ENCODE measurements at regions not wholly inside any gene's neighbourhood (a gene's known extent, or its start where the extent isn't known, plus 50 kb on each side); places are given as distances from the start of the nearest gene placed in this dataset.

GRCh38 chr11:98040061-98040808 is 980.5 kb upstream of the CNTN5 start:
- intact Hi-C loops (cut with DNase I), result no loop called here
- ATAC-seq, result no peak
- DNase-seq, result no peak
- no peaks in the 10 kb centered on the region for H3K27me3 ChIP-seq
- H3K36me3 ChIP-seq, result no peaks in the 10 kb centered on the region
- TF ChIP-seq CTCF (IDR thresholded peaks at IDR 0.05), result no peak
- H3K27ac ChIP-seq, result no peak overlapping the region
- no peak overlapping the region for H3K4me3 ChIP-seq
- no peaks in the 10 kb centered on the region for H3K4me1 ChIP-seq
- H3K9me3 ChIP-seq, result no peaks in the 10 kb centered on the region

- Histone ChIP-seq H3K4me1 (no peaks in the 10 kb centered on the region), H3K27me3 (no peaks in the 10 kb centered on the region), H3K27ac (no peak overlapping the region), H3K9me3 (no peaks in the 10 kb centered on the region), H3K36me3 (no peaks in the 10 kb centered on the region), H3K4me3 (no peak overlapping the region)
- DNase-seq, result no peak
- intact Hi-C loops (cut with DNase I), result no loop called here
- no peak for ATAC-seq
- no peak for TF ChIP-seq CTCF (IDR thresholded peaks at IDR 0.05)
Observed at GRCh38 chr11:98047647-98048046, 973.1 kb upstream of the CNTN5 start.

- no peak for TF ChIP-seq CTCF (IDR thresholded peaks at IDR 0.05)
- no peak for DNase-seq
- Histone ChIP-seq H3K4me1 (no peaks in the 10 kb centered on the region), H3K27me3 (no peaks in the 10 kb centered on the region), H3K4me3 (no peak overlapping the region), H3K9me3 (no peaks in the 10 kb centered on the region), H3K36me3 (no peaks in the 10 kb centered on the region), H3K27ac (no peak overlapping the region)
- no peak for ATAC-seq
- intact Hi-C loops (cut with DNase I), result no loop called here
Observed at GRCh38 chr11:98053851-98054250, 966.9 kb upstream of the CNTN5 start.

- Histone ChIP-seq H3K27ac (no peak overlapping the region), H3K36me3 (no peaks in the 10 kb centered on the region), H3K27me3 (no peaks in the 10 kb centered on the region), H3K4me3 (no peak overlapping the region), H3K4me1 (no peaks in the 10 kb centered on the region), H3K9me3 (no peaks in the 10 kb centered on the region)
- no peak for TF ChIP-seq CTCF (IDR thresholded peaks at IDR 0.05)
- ATAC-seq (no peak), DNase-seq (no peak)
- intact Hi-C loops (cut with DNase I), result no loop called here
Observed at GRCh38 chr11:98056945-98057344, 963.8 kb upstream of the CNTN5 start.

- Histone ChIP-seq H3K27ac (no peak overlapping the region), H3K36me3 (no peaks in the 10 kb centered on the region), H3K9me3 (no peaks in the 10 kb centered on the region), H3K27me3 (no peaks in the 10 kb centered on the region), H3K4me3 (no peak overlapping the region), H3K4me1 (no peaks in the 10 kb centered on the region)
- intact Hi-C loops (cut with DNase I), result no loop called here
- DNase-seq (no peak), ATAC-seq (no peak)
- TF ChIP-seq CTCF (IDR thresholded peaks at IDR 0.05), result no peak
Observed at GRCh38 chr11:98059488-98059887, 961.3 kb upstream of the CNTN5 start.

- Histone ChIP-seq H3K27ac (no peak overlapping the region), H3K9me3 (no peaks in the 10 kb centered on the region), H3K4me1 (no peaks in the 10 kb centered on the region), H3K36me3 (no peaks in the 10 kb centered on the region), H3K4me3 (no peak overlapping the region), H3K27me3 (no peaks in the 10 kb centered on the region)
- ATAC-seq, result no peak
- TF ChIP-seq CTCF (IDR thresholded peaks at IDR 0.05), result no peak
- no peak for DNase-seq
- intact Hi-C loops (cut with DNase I), result no loop called here
Observed at GRCh38 chr11:98060759-98061158, 960.0 kb upstream of the CNTN5 start.

Measured in upper lobe of right lung (tissue), 1 donor.